DOHH2 (cell line): ENCODE measurements at regions not wholly inside any gene's neighbourhood (a gene's known extent, or its start where the extent isn't known, plus 50 kb on each side); places are given as distances from the start of the nearest gene placed in this dataset.

Experiments used
- H3F3A ChIP-seq: fragments of 200-600 bp; sonication (generic), shearing (Covaris generic); 2 replicates; pipeline ENCODE4 v1.6.0; 2016; ENCODE audit warnings: antibody characterized with exemption, mild to moderate bottlenecking; ENCODE audit not compliant: control insufficient read depth, insufficient read depth
- H3K27ac ChIP-seq: fragments of 200-600 bp; sonication (generic); 2 replicates; pipeline ENCODE4 v1.5.1; 2014; ENCODE audit warnings: low read depth, mild to moderate bottlenecking, low read length, moderate library complexity
- H3K27me3 ChIP-seq: fragments of 200-600 bp; sonication (generic); 2 replicates; pipeline ENCODE4 v1.6.1; 2014; ENCODE audit warnings: mild to moderate bottlenecking, low read length, mixed read lengths; ENCODE audit not compliant: control insufficient read depth
- H3K36me3 ChIP-seq: fragments of 200-600 bp; sonication (generic); 2 replicates; pipeline ENCODE4 v1.6.1; 2014; ENCODE audit warnings: mild to moderate bottlenecking, low read length, moderate library complexity, mixed read lengths; ENCODE audit not compliant: control insufficient read depth
- H3K4me1 ChIP-seq: fragments of 200-600 bp; sonication (generic); 2 replicates; pipeline ENCODE4 v1.6.1; 2014; ENCODE audit warnings: mild to moderate bottlenecking, low read length, mixed read lengths; ENCODE audit not compliant: control insufficient read depth
- H3K4me2 ChIP-seq: fragments of 200-600 bp; sonication (generic); 2 replicates; pipeline ENCODE4 v1.6.0; 2014; ENCODE audit warnings: mild to moderate bottlenecking, low read length, moderate library complexity
- H3K4me3 ChIP-seq: fragments of 200-600 bp; sonication (generic); 2 replicates; pipeline ENCODE4 v1.5.1; 2014; ENCODE audit warnings: mild to moderate bottlenecking, low read length, mixed read lengths
- H3K79me2 ChIP-seq: fragments of 200-600 bp; sonication (generic); 2 replicates; pipeline ENCODE4 v1.6.1; 2014; ENCODE audit warnings: mild to moderate bottlenecking, low read length, mixed read lengths; ENCODE audit not compliant: control insufficient read depth
- H3K9me2 ChIP-seq: fragments of 200-600 bp; sonication (generic); replicated peaks from 2 replicates; pipeline ENCODE4 v1.6.1; 2014; ENCODE audit warnings: mild to moderate bottlenecking, low read length, mixed read lengths; ENCODE audit not compliant: control insufficient read depth
- H3K9me3 ChIP-seq: fragments of 200-600 bp; sonication (generic); 2 replicates; pipeline ENCODE4 v1.6.1; 2014; ENCODE audit warnings: antibody characterized with exemption, low read length, mixed read lengths; ENCODE audit not compliant: control insufficient read depth, insufficient read depth
- H4K20me1 ChIP-seq: fragments of 200-600 bp; sonication (generic); 2 replicates; pipeline ENCODE4 v1.6.0; 2014; ENCODE audit warnings: low read depth, mild to moderate bottlenecking, antibody characterized with exemption, low read length, moderate library complexity; ENCODE audit not compliant: control insufficient read depth, insufficient read depth
- CTCF ChIP-seq: fragments of 200-600 bp; sonication (generic); IDR thresholded peaks from one replicate; pipeline ENCODE4 v1.5.1; 2014; ENCODE audit warnings: antibody characterized with exemption, mild to moderate bottlenecking, low read depth, low read length; ENCODE audit not compliant: poor library complexity, severe bottlenecking
- EZH2phosphoT487 ChIP-seq: fragments of 200-600 bp; sonication (generic); IDR thresholded peaks from 2 replicates; pipeline ENCODE4 v1.6.1; 2017; ENCODE audit warnings: borderline replicate concordance, mild to moderate bottlenecking, antibody characterized with exemption, low read length, moderate library complexity, mixed read lengths

GRCh38 chr14:81811705-81812269, 278.1 kb upstream of the SEL1L start:
- Histone ChIP-seq H3K79me2 (no peaks in the 10 kb centered on the region), H3K4me3 (no peak overlapping the region), H3F3A (no peaks in the 10 kb centered on the region), H4K20me1 (no peaks in the 10 kb centered on the region), H3K9me3 (no peaks in the 10 kb centered on the region), H3K27me3 (no peaks in the 10 kb centered on the region), H3K36me3 (no peaks in the 10 kb centered on the region), H3K4me2 (no peak overlapping the region), H3K27ac (no peak overlapping the region), H3K4me1 (no peaks in the 10 kb centered on the region), H3K9me2 (no peaks in the 10 kb centered on the region)
- TF ChIP-seq EZH2phosphoT487 (no peak), CTCF (no peak)

- Histone ChIP-seq H3K27ac (no peak overlapping the region), H3K4me1 (no peaks in the 10 kb centered on the region), H3K9me2 (no peaks in the 10 kb centered on the region), H3K4me3 (no peak overlapping the region), H4K20me1 (no peaks in the 10 kb centered on the region), H3K4me2 (no peak overlapping the region), H3F3A (no peaks in the 10 kb centered on the region), H3K79me2 (no peaks in the 10 kb centered on the region), H3K9me3 (no peaks in the 10 kb centered on the region), H3K36me3 (no peaks in the 10 kb centered on the region), H3K27me3 (no peaks in the 10 kb centered on the region)
- TF ChIP-seq CTCF (no peak), EZH2phosphoT487 (no peak)
Observed at GRCh38 chr14:81818271-81818670, 284.6 kb upstream of the SEL1L start.

GRCh38 chr14:81819344-81819743, 285.7 kb upstream of the SEL1L start:
- Histone ChIP-seq H3K79me2 (no peaks in the 10 kb centered on the region), H3F3A (no peaks in the 10 kb centered on the region)

More at GRCh38 chr14:81819344-81819743, 285.7 kb upstream of the SEL1L start:
- Histone ChIP-seq H4K20me1 (no peaks in the 10 kb centered on the region), H3K9me2 (no peaks in the 10 kb centered on the region), H3K36me3 (no peaks in the 10 kb centered on the region), H3K27ac (no peak overlapping the region), H3K4me3 (no peak overlapping the region), H3K4me2 (no peak overlapping the region), H3K27me3 (no peaks in the 10 kb centered on the region), H3K4me1 (no peaks in the 10 kb centered on the region), H3K9me3 (no peaks in the 10 kb centered on the region)
- TF ChIP-seq EZH2phosphoT487 (no peak), CTCF (no peak)
